Neutrophil (primary cell): ENCODE measurements at regions not wholly inside any gene's neighbourhood (a gene's known extent, or its start where the extent isn't known, plus 50 kb on each side); places are given as distances from the start of the nearest gene placed in this dataset.

Experiments
- H3K27ac ChIP-seq: fragments of 200-600 bp; sonication (generic); 2 replicates; pipeline ENCODE4 v1.5.1; 2016; ENCODE audit warnings: mild to moderate bottlenecking, moderate library complexity
- H3K27me3 ChIP-seq: fragments of 200-600 bp; sonication (generic); 2 replicates; pipeline ENCODE4 v1.6.0; 2016; ENCODE audit warnings: mild to moderate bottlenecking
- H3K36me3 ChIP-seq: fragments of 200-600 bp; sonication (generic); 2 replicates; pipeline ENCODE4 v1.5.1; 2017
- H3K4me1 ChIP-seq, 2 experiments: fragments of 200-600 bp in 1 of 2; sonication (generic) in 1 of 2; 1 replicate in 1 of 2; 2 replicates in 1 of 2; pipeline versions ENCODE4 v1.5.1 to v1.6.1; 2013 to 2016; ENCODE audit warnings: low read depth in 1 of 2, low read length in 1 of 2, mild to moderate bottlenecking in 1 of 2, moderate library complexity in 1 of 2; ENCODE audit not compliant: control insufficient read depth in 1 of 2, insufficient read depth in 1 of 2
- H3K4me3 ChIP-seq, 2 experiments: fragments of 200-600 bp in 1 of 2; sonication (generic) in 1 of 2; 1 replicate in 1 of 2; 2 replicates in 1 of 2; pipeline ENCODE4 v1.5.1; 2013 to 2016; ENCODE audit warnings: low read depth in 1 of 2, low read length in 1 of 2, mild to moderate bottlenecking in 1 of 2, moderate library complexity in 1 of 2
- H3K9me3 ChIP-seq: fragments of 200-600 bp; sonication (generic); 2 replicates; pipeline ENCODE4 v1.5.1; 2016
- TF ChIP-seq, protein P1 (sequence below): fragments of 200-600 bp; sonication (generic); IDR thresholded peaks from 2 replicates; pipeline ENCODE4 v1.5.1; 2016; ENCODE audit warnings: antibody characterized with exemption

DNA sequence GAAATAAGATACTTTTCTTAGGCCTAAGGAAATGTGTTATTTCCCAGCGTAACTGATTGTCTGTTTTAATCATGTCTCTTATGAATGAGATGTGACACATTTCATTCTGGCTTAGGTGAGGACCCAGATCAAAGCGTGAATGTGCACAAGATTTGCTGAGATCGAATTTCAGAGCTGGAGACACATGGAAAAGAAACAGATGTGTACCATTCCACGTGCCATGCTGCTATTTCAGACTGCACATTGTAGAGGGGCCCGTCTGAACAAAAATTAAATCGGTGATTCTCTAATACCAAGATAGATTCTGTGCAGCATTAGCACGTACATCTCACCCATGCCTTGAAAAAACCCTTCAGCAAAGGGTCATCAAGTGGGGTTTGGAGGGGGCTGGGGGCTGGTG is 290.4 kb downstream of the AACS start:
- H3K27ac ChIP-seq: no peak overlapping the region
- no peaks in the 10 kb centered on the region for H3K9me3 ChIP-seq
- H3K27me3 ChIP-seq: no peaks in the 10 kb centered on the region
- no peaks in the 10 kb centered on the region for H3K36me3 ChIP-seq
- TF ChIP-seq, protein P1, sequence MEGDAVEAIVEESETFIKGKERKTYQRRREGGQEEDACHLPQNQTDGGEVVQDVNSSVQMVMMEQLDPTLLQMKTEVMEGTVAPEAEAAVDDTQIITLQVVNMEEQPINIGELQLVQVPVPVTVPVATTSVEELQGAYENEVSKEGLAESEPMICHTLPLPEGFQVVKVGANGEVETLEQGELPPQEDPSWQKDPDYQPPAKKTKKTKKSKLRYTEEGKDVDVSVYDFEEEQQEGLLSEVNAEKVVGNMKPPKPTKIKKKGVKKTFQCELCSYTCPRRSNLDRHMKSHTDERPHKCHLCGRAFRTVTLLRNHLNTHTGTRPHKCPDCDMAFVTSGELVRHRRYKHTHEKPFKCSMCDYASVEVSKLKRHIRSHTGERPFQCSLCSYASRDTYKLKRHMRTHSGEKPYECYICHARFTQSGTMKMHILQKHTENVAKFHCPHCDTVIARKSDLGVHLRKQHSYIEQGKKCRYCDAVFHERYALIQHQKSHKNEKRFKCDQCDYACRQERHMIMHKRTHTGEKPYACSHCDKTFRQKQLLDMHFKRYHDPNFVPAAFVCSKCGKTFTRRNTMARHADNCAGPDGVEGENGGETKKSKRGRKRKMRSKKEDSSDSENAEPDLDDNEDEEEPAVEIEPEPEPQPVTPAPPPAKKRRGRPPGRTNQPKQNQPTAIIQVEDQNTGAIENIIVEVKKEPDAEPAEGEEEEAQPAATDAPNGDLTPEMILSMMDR: no peak
- H3K4me3 ChIP-seq: no peak overlapping the region
- no peaks in the 10 kb centered on the region for H3K4me1 ChIP-seq

DNA sequence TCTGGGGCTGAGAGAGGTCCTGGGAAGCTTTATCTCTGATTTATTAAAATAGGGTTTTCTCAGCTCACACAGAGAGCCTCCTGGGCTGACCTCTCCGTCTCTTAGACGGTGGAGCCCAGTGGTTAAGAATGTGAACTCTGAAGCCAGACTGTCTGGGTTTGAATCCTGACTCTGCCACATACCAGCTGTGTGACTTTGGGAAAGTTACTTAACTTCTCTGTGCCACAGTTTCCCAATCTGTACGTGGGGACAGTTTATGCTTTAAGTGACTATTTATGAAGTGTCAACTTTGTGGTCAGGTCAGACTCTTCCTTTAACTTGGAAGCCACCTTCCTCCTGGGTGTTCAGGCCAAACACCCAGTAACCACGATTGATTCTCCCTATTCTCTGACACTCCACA is 290.9 kb downstream of the AACS start:
- Histone ChIP-seq H3K27ac (no peak overlapping the region), H3K9me3 (no peaks in the 10 kb centered on the region), H3K27me3 (no peaks in the 10 kb centered on the region), H3K4me1 (no peaks in the 10 kb centered on the region), H3K4me3 (no peak overlapping the region), H3K36me3 (no peaks in the 10 kb centered on the region)
- TF ChIP-seq, protein P1: no peak

DNA sequence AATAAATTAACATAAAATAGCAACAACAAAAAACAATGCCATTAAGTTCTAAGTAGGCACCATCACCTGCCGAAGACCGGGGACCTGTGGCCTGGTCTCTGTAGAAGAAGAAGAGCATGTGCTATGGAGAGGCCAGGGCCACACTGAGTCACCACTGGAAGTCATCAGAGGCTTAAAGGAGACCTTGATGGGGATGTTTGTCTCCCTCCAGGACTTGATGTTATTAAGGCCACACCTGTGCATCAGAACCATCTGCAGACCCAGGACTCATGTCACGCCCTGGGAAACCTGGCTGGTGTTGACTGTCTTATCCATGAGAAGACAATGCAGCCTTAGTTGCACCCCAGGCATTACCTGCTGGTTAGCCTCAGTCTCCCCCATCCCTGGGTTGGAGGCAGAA is 292.3 kb downstream of the AACS start:
- H3K36me3 ChIP-seq: no peaks in the 10 kb centered on the region
- H3K4me1 ChIP-seq: no peaks in the 10 kb centered on the region
- TF ChIP-seq, protein P1: no peak
- peaks cover 4% of the 10 kb centered on the region for H3K27me3 ChIP-seq
- no peaks in the 10 kb centered on the region for H3K9me3 ChIP-seq
- no peak overlapping the region for H3K27ac ChIP-seq
- no peak overlapping the region for H3K4me3 ChIP-seq

DNA sequence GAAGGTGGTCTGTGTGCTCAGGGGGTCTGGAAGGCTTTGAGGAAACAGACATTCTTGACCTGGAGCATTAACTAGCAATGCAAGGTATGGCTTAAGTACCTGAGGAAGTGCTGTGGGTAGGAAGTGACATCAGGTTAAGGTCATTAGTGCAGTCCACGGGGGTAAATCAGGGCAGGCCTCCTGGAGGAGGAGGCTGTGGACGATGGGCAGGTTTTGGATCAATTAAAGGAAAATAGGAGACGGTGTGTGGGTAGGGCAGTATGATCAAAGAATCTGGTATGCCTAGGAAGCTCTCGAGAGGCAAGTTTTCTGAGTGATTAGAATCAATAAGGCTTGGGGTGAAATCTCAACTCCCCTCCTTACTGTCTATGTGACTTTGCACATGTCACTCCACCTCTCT is 295.3 kb downstream of the AACS start:
- H3K27ac ChIP-seq: no peak overlapping the region
- H3K4me1 ChIP-seq: no peaks in the 10 kb centered on the region
- peaks cover 4% of the 10 kb centered on the region for H3K27me3 ChIP-seq
- H3K36me3 ChIP-seq: no peaks in the 10 kb centered on the region
- TF ChIP-seq, protein P1: no peak
- H3K9me3 ChIP-seq: no peaks in the 10 kb centered on the region
- H3K4me3 ChIP-seq: no peak overlapping the region

DNA sequence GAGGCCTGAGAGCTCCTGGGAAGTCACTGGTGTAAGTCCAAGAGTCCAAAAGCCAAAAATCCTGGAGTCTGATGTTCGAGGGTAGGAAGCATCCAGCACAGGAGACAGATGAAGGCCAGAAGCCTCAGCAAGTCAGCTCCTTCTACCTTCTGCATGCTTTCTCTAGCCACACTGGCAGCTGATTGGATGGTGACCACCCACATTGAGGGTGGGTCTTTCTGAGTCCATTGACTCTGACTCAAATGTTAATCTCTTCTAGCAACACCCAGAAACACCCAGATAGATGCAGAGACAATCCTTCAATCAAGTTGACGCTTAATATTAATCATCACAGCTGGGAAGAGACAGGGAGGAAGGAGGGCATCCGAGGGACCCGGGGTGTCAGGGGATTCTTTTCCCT is 305.8 kb downstream of the AACS start:
- no peak overlapping the region for H3K4me3 ChIP-seq
- no peaks in the 10 kb centered on the region for H3K4me1 ChIP-seq
- H3K27me3 ChIP-seq: no peaks in the 10 kb centered on the region
- H3K9me3 ChIP-seq: no peaks in the 10 kb centered on the region
- TF ChIP-seq, protein P1: no peak
- no peaks in the 10 kb centered on the region for H3K36me3 ChIP-seq
- H3K27ac ChIP-seq: no peak overlapping the region

DNA sequence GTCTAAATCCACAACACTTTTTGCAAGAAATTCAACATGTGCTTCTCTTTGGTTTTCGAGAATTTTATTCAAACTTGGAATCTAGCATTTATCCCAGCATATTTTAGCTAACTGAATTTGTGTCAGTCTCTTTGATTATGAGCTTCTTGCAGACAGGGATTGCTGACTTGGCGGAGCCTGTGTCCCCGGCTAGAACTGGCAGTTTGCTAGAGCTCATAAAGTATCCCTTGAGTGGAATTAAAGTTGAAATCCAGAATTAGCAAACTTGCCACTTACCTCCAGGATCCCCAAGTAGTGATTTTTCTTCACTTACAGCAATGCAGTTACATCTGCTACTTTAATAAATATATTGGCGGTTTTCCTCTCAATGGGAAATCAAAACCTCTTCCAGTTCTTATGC is 306.9 kb downstream of the AACS start:
- no peaks in the 10 kb centered on the region for H3K4me1 ChIP-seq
- TF ChIP-seq, protein P1: no peak
- no peaks in the 10 kb centered on the region for H3K36me3 ChIP-seq
- H3K9me3 ChIP-seq: no peaks in the 10 kb centered on the region
- no peak overlapping the region for H3K27ac ChIP-seq
- no peak overlapping the region for H3K4me3 ChIP-seq
- no peaks in the 10 kb centered on the region for H3K27me3 ChIP-seq
